Dermis blood vessel endothelial cell (primary cell): ENCODE measurements at regions not wholly inside any gene's neighbourhood (a gene's known extent, or its start where the extent isn't known, plus 50 kb on each side); places are given as distances from the start of the nearest gene placed in this dataset.

ENCODE experiments used
- DNase-seq: peaks from one replicate; pipeline ENCODE4 v3.0.0; 2010

GRCh38 chr14:27389402-27389801 is 791.6 kb upstream of the NOVA1 start:
- no peak for DNase-seq

- no peak for DNase-seq
Measured at GRCh38 chr14:27390155-27390554, 792.3 kb upstream of the NOVA1 start.

- no peak for DNase-seq
Measured at GRCh38 chr14:27391331-27391730, 793.5 kb upstream of the NOVA1 start.

- DNase-seq, result peak; percentile 45
Measured at GRCh38 chr14:27392153-27392552, 794.3 kb upstream of the NOVA1 start.

GRCh38 chr14:27409944-27410343 is 812.1 kb upstream of the NOVA1 start:
- DNase-seq, result no peak

GRCh38 chr14:27410981-27411380 is 813.1 kb upstream of the NOVA1 start:
- DNase-seq, result no peak

GRCh38 chr14:27427796-27428195 is 830.0 kb upstream of the NOVA1 start:
- DNase-seq, result no peak

GRCh38 chr14:27435923-27436670 is 838.3 kb upstream of the NOVA1 start:
- DNase-seq, result no peak

GRCh38 chr14:27484633-27485032 is 886.8 kb upstream of the NOVA1 start:
- no peak for DNase-seq

GRCh38 chr14:27485193-27485592 is 887.4 kb upstream of the NOVA1 start:
- no peak for DNase-seq

GRCh38 chr14:27506272-27506671 is 908.4 kb upstream of the NOVA1 start:
- no peak for DNase-seq

GRCh38 chr14:27528328-27528727 is 930.5 kb upstream of the NOVA1 start:
- DNase-seq, result peak; percentile 4

GRCh38 chr14:27536748-27537147 is 938.9 kb upstream of the NOVA1 start:
- no peak for DNase-seq

- no peak for DNase-seq
Measured at GRCh38 chr14:27546111-27546510, 948.3 kb upstream of the NOVA1 start.

GRCh38 chr14:27553790-27554189 is 956.0 kb upstream of the NOVA1 start:
- no peak for DNase-seq

GRCh38 chr14:27557445-27557844 is 959.6 kb upstream of the NOVA1 start:
- no peak for DNase-seq

- no peak for DNase-seq
Measured at GRCh38 chr14:27559848-27560247, 962.0 kb upstream of the NOVA1 start.

- DNase-seq, result no peak
Measured at GRCh38 chr14:27566843-27567382, 969.1 kb upstream of the NOVA1 start.

- no peak for DNase-seq
Measured at GRCh38 chr14:27573018-27573417, 975.2 kb upstream of the NOVA1 start.

- no peak for DNase-seq
Measured at GRCh38 chr14:27587103-27587502, 989.3 kb upstream of the NOVA1 start.

- DNase-seq, result no peak
Measured at GRCh38 chr14:27605282-27605681, 1007.4 kb upstream of the NOVA1 start.

- DNase-seq, result no peak
Measured at GRCh38 chr14:27608377-27608776, 1010.5 kb upstream of the NOVA1 start.

GRCh38 chr14:27612121-27612520 is 1014.3 kb upstream of the NOVA1 start:
- no peak for DNase-seq

- DNase-seq, result no peak
Measured at GRCh38 chr14:27613102-27613501, 1015.3 kb upstream of the NOVA1 start.

GRCh38 chr14:27623782-27624181 is 1025.9 kb upstream of the NOVA1 start:
- no peak for DNase-seq
